OCI-LY7 (cell line): ENCODE measurements at regions not wholly inside any gene's neighbourhood (a gene's known extent, or its start where the extent isn't known, plus 50 kb on each side); places are given as distances from the start of the nearest gene placed in this dataset.

Source experiments
- EZH2phosphoT487 ChIP-seq: fragments of 200-600 bp; sonication (generic); IDR thresholded peaks from 2 replicates; pipeline ENCODE4 v1.6.1; 2018; ENCODE audit warnings: low read depth, borderline replicate concordance, mild to moderate bottlenecking, mixed run types, antibody characterized with exemption, low read length, moderate library complexity, mixed read lengths
- TF ChIP-seq, protein P1 (sequence below): fragments of 200-600 bp; sonication (generic); conservative IDR thresholded peaks from 2 replicates; pipeline ENCODE4 v1.5.1; 2014; ENCODE audit warnings: mild to moderate bottlenecking, antibody characterized with exemption, low read length, moderate library complexity, mixed read lengths

GRCh38 chr2:120642646-120643045 lies 93.0 kb upstream of the GLI2 start:
- TF ChIP-seq, protein P1, sequence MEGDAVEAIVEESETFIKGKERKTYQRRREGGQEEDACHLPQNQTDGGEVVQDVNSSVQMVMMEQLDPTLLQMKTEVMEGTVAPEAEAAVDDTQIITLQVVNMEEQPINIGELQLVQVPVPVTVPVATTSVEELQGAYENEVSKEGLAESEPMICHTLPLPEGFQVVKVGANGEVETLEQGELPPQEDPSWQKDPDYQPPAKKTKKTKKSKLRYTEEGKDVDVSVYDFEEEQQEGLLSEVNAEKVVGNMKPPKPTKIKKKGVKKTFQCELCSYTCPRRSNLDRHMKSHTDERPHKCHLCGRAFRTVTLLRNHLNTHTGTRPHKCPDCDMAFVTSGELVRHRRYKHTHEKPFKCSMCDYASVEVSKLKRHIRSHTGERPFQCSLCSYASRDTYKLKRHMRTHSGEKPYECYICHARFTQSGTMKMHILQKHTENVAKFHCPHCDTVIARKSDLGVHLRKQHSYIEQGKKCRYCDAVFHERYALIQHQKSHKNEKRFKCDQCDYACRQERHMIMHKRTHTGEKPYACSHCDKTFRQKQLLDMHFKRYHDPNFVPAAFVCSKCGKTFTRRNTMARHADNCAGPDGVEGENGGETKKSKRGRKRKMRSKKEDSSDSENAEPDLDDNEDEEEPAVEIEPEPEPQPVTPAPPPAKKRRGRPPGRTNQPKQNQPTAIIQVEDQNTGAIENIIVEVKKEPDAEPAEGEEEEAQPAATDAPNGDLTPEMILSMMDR = no peak
- no peak for TF ChIP-seq EZH2phosphoT487
